GM18520 (cell line): ENCODE measurements at regions not wholly inside any gene's neighbourhood (a gene's known extent, or its start where the extent isn't known, plus 50 kb on each side); places are given as distances from the start of the nearest gene placed in this dataset.
"Not testable (repeated sequence)": the region's sequence is repeated elsewhere in the genome, so short reads cannot be mapped to it uniquely, and the experiment has no call there.

ENCODE experiments used
- ATAC-seq: cut with Tn5 transposase; IDR thresholded peaks from one replicate; pipeline ENCODE4 v1.9.1; 2021; ENCODE audit not compliant: unreplicated experiment

DNA sequence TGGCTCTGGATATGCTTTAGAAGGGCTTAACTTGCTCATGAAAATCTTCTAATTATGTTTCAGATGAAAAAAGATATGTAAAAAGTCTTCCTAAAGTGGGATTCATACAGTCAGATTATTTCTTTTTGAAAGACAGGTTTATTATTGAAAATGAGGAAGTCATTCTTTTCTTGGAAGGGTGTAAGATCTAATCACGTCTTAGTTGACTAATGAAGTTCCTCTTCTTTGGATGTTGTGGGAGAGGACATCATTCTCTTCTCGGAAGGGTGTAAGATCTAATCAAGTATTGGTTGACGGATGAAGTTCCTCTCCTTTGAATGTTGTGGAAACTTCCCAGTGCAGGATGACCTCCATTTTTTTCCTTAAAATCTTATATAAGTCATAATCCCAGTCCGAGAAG, 74.9 kb downstream of the ALG10 start:
- ATAC-seq, result no peak

DNA sequence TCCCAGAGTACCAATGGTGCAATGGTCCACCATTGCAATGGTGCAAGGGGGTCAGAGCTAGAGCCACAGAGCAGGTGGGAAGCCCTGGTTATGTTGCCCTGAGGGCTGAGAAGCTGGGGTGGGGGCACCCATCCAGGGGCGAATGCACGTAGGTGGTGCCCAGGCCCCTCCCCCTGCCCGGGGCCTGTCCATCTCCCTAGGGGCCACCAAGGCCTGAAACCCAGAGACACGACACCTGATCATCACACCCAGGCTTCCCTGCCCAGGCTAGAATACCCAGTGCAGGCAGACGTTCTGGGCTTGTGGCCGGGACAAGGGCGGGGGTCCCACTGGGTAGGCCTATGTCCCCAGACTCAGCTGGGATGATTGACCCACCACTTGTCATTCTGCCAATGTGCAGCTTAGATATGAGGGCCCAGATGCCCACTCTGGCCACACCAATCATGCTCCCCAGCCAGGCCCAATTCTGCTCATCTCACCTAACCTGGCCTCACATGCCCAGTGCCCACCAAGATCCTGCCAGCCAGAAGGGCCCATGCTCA, 83.2 kb downstream of the ALG10 start:
- no peak for ATAC-seq

DNA sequence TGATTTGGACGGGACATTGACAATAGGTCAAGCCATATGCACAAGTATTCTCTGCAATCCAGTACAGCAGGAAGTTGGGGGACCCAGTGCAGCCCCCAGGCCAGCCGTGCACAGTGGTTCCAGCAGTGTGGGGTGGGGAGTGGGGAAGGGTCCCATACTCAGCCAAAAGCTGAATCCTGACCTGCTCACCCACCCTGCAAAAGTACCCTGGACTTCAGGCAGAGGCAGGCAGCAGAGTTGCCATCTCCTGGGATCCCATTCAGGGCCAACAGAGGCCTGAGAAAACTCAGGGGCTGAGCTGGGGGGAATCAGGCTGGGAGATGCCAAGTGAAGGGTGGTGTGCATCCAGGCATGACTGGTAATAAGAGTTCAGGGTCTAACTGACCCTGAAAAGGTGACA, 83.9 kb downstream of the ALG10 start:
- no peak for ATAC-seq

DNA sequence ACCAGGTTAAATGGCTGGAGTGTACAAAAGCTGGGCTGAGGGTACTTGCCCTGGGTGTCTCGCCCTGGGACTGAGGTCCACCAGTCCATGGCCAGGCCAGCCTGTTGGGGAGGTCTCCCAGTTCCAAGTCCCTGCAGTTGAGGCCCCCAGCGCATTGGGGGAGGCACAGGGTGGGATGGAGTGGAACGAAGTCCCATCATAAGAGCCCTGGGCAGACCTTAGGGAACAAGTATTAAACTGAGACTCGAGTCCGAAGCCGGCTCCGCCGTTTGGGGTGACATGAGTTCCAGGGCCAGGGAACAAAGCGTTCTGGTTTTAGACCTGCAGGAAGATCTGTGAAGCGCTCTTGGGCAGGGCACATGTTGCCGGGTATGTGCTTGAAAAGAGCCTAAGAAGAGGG, 84.7 kb downstream of the ALG10 start:
- ATAC-seq, result no peak

DNA sequence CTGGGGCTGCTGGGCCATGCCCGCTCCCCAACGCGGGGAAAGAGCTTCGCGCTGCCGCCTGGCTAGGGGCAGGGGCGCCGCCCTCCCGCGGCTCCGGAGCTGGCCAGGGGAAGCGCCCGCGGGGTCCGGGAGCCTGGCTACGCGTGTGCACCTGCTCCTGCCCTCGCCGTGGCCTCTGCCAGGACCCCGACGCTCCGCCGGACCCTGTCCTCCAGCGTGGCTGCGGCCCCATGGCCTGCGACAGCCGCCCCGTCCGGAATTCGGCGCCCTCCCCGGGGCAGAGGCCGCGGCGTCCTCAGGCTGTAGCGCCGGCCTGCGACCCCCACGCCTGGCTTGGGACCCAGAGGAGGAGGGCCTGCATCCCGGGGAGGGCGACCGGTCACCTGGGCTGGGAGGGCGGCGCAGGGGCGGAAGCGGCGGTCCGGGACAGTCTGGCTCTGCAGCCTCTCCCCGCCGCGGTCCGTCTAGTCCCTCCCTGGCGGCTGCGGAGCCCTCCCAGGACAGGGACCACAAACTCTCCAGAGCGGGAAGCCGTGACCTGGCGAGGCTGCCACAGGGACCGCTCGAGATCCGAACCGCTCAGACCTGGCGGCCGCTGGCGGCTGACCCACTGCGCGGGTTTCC, 85.6 kb downstream of the ALG10 start:
- no peak for ATAC-seq

DNA sequence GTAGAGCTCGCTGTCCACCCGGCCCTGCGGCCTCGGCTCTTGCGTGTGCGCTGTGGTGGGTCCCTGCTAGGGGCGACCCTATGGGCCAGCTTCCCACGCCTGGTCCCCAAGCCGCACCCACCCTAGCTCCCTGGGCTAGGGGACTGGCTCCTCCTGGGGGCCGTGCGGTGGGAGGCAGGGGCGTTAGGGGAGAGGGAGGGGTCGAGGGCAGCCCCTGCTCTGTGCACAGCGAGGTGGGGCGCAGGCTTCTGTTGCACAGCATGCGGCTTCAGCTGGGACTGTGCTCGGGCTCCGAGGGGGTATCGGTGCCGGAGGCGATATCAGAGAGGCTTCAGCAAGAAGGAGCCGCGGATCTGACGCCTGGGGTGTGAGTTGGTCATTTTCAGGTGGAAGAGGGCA, 86.1 kb downstream of the ALG10 start:
- ATAC-seq, result no peak

DNA sequence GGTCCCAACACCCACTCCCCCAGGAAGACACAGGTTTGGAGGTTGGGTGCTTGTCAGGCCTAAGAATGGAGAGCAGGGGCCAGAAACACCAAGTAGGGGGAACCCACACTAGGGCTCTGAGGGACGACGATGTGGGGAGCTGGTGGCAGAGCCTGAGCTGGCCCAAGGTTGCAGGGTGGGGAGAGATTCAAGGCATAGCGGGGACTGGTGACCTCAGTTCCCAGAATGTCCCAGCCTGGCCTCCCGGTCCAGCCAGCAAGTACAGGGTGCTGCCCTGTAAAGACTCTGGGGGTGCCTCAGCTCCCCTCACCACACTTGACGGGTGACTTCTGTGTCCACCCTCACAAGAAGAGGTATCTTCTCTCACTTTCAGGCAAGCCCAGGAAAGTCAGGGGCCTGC, 86.7 kb downstream of the ALG10 start:
- ATAC-seq, result no peak

DNA sequence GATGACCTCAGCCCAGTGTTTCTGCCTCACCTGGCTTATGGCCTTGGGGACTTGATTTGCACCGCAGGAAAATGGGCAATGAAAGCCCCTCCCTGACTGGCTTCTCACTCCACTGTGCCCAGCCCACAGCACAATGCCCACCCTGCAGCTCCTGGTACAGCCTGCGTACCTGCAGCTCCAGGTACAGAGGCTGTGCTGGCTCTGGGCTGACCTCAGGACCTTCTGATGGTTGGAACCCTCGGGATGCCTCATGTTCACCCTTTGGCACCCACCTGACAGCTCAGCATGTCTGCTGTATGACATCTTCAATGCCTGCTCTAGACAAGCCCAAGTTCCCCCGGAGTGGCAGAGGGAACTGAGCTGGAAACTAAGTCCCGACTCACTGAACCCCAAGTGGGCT, 87.1 kb downstream of the ALG10 start:
- ATAC-seq, result no peak

DNA sequence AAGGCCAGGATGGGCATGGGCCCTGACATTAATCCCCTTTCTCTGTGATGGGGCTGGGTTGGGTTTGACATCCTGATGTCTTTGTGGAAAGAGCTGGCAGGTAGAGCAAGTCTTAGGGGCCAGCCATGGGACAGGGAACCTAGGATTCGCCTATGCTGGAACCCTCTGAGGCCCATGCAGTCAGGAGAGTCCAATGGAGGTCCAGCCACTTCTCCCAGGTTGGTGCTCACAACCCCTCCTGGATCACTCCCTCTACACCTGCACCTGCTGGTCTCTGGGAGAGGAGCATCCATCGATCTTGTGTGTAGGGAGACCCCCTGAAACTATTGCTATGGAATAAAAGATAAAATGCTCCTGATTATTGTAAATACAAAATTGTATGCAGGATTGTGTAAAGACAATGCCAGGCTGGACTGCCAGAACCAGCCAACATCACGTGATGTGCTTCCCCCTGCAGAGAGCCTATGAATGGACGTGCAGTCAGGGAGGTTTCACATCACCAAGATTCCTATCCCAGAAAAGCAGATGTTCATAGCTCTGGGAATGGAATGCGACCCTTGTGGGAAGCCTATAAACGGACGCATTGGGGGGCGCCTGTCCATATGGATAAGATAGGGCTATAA, 87.7 kb downstream of the ALG10 start:
- not testable (repeated sequence) for ATAC-seq

DNA sequence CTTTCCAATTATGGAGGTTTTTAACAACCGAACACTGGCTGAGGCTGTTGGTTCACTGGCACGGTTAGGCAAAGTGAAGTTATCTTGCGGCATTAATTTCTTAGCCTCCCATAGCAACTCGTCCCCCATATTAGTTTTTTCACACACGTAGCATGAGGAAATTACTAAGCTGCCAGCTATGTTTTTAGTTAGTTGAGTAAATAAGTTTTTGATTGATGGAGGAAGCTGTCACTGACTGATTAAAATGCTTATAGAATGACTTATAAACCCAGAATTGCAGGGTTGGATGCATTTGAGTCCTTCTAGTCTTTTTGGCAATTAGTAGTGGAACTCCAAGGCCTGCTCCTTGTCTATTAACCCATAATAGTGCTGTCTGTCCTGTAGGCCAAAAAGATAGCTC, 97.1 kb downstream of the ALG10 start:
- ATAC-seq, result no peak

DNA sequence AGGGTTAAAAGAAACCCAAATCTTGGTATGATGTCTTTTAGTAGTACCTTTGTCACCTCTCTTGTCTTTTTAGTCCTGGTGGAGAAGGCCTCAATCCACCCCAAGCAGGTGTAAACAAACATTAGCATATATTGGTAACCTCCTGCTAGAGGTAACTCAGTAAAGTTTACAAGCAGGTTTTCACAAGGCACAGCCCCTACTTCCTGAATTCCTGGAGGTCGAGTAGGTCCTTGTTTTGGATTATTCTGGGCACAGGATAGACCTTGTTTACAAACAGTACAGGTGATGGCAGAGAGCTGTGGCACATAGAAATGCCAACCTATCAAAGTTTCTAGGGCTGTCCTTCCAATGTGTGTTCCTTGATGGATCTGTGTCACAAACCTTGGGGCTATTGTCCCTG, 99.1 kb downstream of the ALG10 start:
- no peak for ATAC-seq

DNA sequence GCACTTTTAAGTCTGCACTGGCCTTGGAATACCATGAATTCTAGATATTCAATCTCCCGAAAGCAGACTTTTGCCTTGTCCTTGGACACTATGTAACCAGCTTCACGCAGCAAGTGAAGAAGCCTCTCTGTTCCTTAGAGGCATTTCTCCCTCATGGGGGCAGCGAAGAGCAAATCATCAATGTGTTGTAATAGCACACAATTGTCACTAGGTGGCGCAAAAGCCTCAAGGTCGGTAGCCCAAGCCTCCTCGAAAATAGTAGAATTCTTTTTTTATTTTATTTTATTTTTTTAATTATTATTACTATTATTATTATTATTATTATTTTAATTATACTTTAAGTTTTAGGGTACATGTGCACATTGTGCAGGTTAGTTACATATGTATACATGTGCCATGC, 100.8 kb downstream of the ALG10 start:
- ATAC-seq, result peak; percentile 52

DNA sequence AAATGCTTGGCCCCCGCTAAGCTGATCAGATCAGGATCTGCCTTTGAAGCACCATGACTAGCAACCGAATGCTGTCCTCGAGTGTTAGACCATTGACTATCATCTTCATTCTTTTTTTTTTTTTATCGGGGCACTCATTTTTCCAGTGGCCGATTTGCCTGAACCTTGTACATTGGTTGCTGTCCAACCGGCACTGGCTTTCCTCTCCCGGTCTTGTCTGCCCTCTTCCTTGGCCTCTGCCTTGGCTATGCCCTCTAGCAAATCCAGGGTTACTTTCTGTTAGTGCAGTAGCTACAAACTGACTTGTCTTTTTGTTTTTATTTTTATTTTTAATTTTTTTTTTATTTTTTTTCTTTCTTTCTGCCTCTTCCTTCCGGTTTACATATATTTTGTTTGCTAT, 102.3 kb downstream of the ALG10 start:
- ATAC-seq, result no peak

DNA sequence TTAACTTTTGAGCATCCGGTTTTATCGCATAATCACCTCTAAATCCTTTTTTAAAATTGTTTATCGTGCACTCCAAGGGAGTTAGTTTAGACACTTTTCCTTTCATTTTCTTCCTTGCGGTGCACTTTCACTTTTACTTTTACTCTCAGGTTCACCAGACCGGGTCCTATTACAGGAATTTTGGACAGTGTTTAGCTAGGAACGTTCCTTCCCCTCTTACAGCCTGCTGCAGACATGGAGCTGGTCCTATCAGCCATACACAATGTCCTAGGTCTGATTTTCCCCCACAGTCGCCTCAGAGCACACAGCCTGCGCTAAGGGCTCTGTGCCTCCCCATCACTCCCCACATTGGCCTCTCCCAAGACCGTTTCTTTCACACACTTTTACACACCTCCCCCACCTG, 103.9 kb downstream of the ALG10 start:
- no peak for ATAC-seq

DNA sequence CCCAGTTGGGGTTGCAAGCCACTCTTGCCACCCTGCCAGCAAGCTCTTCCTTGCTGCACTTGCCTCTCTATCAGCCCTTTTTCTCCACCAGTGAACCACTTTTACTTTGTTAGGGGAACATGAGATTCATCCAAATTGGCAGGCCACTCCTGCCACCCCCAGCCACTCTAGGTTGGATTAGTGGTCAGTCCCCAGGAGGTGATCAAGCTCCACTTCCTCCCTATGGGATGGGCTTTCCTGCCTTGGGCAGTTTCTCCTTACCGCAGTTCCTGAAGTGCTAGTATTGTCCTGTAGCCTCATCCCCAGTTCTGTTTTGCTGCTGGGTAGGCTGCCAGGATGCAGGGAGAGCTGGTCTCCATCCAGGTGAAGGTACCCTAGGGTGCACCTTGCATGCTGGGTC, 104.5 kb downstream of the ALG10 start:
- ATAC-seq, result no peak

DNA sequence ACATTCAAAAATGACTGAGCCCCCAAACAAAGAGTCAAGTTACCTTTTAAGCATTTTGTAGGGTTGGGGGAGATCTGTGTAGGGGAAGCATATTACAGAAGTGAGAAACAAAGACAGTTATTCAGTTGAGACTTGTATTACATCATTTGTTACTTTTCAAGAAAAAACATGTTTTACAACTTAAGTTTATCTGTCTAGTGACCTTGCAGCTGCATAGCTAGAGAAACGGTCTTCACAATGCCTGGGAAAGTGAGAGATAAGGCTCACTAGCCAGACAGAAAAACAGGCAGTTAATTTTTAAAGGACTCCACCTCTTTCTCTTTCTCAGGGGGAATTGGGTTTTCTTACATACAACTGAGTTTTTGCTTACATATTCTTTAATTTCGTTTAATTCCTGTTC, 105.1 kb downstream of the ALG10 start:
- not testable (repeated sequence) for ATAC-seq

DNA sequence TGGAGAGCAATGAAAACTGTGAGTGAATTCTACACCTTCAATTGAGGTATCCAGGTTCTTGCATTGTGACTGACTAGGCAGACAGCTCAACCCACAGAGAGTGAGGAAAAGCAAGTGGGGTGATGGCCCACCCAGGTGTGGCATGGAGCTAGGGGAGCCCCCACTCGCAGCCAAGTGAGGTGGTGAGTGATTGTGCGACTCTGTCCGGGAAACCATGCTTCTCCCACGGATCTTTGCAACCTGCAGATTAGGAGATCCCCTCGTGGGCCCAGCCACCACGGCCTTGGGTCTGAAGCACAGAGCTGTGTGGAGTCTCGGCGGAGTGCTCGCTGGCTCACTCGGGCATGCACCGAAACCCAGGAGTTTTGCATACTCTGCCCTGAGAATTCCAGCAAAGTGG, 120.1 kb downstream of the ALG10 start:
- no peak for ATAC-seq

DNA sequence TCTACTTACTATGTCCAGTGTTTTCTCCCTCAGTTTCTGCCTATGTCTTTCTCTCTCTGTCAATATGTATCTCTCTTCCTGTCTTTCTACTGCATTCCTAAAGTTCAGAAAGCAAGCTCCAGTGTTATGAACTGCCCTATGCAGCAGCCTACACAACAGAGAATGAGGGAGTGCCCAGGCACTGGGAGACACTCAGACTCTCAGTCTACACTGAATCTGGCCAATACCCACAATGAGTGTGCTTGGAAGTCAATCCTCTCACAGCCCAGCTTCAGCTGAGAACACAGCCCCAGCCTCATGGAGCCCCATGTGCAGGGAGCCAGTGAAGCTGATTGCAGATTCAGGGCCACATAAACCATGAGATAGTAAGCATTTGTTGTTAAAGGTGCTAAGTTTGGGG, 128.7 kb downstream of the ALG10 start:
- no peak for ATAC-seq

DNA sequence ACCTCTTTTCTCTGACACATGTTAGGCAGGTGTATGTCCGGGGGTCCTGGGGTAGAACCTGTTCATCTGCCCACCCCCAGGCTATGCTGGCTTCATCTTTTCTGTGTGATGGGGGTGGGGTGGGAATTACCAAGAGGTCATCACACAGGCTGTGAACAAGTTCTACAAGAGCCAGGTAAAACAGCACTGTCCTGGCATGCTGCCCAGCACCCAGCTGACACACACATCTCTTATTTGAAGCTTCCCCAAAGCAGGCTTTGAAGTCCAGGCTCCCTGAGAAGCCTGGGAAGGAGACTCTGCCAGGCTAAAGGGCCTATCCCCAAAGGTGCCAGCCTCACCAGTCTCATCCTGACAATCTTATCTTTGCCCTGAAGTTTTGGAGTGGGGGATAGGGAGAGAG, 141.1 kb downstream of the ALG10 start:
- ATAC-seq, result no peak

DNA sequence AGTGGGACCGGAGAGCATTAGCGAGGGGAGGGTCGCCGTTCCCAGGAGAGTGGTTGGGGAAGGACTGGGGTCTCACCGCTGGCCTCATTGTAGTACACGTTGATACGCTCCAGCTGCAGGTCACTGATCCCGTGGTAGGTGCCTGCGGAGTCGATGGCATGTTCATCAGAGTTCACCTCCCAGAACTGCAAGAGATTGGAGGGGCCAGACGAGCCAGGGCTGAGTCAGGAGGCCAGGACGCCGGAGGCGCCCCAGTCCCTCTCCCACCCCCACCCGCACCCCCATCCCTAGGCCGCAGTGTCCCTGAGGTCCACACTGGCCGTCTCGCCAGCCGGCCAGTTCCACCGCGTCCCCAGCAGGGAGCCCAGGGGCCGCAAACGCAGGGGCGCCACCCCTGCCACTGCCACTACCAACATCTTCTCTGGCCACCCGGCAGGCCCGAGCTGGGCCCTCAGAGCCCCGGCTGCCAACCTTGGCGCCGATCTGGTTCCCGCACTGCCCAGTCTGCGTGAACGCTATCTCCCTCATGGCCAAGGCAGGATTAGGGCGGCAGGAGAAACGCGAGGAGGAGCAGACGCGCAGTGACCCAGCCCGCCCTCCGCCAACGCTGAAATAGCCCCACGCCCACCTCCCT, 144.2 kb downstream of the ALG10 start:
- no peak for ATAC-seq

DNA sequence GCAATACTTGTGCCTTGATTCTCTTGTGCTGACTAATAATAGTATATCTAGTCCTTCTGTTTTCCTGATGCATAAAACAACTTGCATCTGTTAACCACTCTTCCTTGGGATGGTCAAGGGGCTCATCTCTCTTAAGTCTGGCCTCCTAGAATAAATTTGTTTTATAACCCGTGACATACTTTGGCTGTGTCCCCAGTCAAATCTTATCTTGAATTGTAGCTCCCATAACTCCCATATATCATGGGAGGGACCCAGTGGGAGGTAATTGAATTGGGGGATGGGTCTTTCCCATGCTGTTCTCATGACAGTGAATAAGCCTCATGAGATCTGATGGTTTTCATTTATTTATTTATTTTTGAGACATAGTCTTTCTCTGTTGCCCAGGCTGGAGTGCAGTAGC, 146.2 kb downstream of the ALG10 start:
- ATAC-seq, result not testable (repeated sequence)

DNA sequence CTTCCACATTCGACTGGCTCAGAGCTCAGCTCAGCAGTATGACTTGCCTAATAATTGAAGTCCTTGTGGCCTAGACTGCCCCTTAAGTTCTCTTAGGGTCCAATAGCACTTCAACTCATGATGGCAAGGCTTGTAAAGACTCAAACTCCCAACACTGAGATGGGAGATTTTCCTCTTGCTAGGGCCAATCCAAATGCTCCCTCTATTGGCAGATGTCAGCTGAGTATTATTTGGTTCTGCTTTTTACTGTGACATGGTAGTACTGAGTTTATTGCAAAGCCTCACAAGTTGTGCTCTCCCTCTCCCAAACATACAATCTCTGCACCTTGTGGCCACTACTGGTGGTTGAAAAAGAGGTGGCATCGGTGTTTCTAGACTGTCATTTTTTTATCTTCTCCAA, 164.2 kb downstream of the ALG10 start:
- no peak for ATAC-seq

DNA sequence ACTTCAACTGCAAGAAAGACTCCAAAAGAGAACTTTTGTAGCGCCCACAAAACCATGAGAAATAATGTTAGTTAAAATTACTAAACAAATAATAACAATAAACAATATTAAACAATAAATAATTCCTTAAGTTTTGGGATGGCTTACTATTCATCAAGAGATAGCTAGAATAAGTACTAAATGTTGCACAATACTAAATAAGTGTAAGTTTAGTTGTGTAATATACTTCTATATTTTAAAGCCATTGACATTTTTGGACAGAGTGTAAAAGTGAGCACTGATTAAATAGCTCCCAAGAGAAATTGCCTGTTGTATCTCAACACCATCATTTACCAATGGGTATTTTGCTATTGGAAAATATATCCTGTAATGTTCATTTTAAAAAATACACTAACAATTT, 166.7 kb downstream of the ALG10 start:
- no peak for ATAC-seq
